WI38 (cell line): ENCODE measurements at regions not wholly inside any gene's neighbourhood (a gene's known extent, or its start where the extent isn't known, plus 50 kb on each side); places are given as distances from the start of the nearest gene placed in this dataset.

Experiments
- H3K4me3 ChIP-seq: 2 replicates; pipeline ENCODE4 v1.5.1; 2011; ENCODE audit warnings: low read depth, mild to moderate bottlenecking, control low read depth, low read length
- TF ChIP-seq, protein P1 (sequence below): IDR thresholded peaks from 2 replicates; pipeline ENCODE4 v1.5.1; 2012; ENCODE audit warnings: low read depth, mild to moderate bottlenecking, control low read depth, low read length

DNA sequence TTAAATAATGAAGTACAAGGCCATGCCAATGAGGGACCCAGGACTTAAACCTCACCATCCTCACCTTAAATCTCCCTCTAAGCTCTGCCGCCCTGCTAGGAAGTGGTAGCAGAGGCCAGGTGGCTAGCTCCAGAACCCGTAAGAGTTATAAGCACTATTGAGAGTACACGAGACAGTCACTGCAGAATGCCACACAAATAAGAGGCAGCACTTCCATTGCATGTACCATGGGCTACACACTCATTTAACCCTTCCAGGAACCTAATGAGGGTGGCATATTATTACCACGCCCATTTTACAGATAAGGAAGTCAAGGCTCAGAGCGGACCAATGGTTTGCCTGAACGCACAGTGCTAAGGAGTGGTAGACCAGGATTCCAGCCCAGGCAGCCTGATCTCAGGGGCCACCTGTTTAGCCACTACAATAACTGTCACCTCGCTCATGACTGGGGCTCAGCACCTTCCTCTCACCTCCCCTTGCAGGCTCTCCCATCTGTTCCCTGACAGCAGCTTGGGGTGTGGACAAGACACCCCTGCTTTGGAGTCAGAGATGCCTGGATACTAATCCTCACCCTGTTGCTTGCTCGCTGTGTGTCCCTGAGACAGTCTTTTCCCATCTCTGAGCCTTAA lies 54.8 kb upstream of the ID3 start:
- no peak overlapping the region for H3K4me3 ChIP-seq
- TF ChIP-seq, protein P1, sequence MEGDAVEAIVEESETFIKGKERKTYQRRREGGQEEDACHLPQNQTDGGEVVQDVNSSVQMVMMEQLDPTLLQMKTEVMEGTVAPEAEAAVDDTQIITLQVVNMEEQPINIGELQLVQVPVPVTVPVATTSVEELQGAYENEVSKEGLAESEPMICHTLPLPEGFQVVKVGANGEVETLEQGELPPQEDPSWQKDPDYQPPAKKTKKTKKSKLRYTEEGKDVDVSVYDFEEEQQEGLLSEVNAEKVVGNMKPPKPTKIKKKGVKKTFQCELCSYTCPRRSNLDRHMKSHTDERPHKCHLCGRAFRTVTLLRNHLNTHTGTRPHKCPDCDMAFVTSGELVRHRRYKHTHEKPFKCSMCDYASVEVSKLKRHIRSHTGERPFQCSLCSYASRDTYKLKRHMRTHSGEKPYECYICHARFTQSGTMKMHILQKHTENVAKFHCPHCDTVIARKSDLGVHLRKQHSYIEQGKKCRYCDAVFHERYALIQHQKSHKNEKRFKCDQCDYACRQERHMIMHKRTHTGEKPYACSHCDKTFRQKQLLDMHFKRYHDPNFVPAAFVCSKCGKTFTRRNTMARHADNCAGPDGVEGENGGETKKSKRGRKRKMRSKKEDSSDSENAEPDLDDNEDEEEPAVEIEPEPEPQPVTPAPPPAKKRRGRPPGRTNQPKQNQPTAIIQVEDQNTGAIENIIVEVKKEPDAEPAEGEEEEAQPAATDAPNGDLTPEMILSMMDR, result no peak

DNA sequence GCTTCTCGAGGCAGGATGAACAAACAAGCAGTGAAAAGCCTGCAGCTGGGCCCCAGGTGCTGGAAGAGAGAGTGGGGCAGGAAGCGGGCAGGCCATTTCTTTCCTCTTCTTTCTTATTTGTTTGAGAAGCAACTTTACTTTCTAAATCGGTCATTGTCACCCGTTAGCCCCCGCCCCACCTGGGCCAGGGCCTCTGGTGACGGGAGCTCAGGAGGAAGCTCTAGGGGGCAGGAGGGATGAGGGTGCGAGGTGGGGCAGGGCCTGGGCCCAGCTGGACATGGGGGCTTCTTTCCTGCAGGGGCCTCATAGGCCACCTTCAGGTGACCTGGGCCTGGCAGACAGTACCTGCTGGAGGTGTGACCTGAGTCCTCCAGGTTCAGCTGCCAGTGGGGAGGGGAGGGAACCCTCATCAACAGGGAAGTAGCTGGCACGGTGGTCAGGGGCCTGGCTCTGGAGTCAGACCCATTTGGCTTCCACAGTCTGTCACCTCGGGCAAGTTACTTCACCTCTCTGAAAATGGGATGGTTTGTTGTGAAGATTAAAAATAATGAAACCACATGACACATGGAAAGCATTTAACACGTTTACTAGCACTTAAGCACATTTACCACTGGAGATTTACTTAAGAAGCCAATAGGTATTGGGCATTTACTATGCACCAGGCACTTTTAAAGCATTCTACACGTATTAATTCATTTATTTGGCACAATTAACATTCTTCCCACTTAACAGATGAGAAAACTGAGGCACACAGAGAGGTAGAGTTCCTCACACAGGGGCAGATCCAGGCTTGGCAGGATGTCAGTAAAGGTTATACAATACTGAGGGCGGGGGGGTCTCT lies 54.1 kb upstream of the ID3 start:
- TF ChIP-seq, protein P1, result no peak
- no peak overlapping the region for H3K4me3 ChIP-seq

DNA sequence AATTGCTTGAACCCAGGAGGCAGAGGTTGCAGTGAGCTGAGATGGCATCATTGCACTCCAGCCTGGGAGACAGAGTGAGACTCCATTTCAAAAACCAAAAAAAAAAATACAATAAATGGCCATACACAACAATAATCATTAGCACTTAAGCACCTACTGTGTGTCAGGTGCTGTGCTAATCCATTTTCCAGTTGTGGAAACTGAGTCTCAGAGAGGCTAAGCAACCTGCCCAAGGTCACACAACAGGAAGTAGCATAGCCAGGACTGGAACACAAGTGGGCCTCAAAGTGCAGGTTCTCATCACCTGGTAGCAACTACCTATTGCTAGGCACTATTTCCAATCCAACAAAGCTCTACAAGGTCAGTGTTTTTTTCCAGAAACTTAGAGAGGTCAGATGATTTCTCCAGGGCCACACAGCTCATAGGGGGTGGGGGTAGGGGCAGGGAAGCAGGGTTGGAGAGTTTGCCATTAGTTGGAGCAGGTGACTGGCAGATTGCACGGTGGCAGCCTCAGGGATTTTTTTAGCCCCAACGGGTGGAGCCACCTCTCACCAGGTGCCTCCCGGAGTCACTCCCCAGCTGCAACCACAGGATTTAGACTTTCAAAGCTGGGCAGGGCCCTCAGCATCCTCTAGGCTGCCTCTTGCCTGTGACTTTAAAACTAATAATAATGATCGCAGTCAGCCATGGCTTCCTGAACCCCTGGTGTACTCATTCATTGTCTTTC lies 52.5 kb upstream of the ID3 start:
- H3K4me3 ChIP-seq, result no peak overlapping the region
- TF ChIP-seq, protein P1, result no peak

DNA sequence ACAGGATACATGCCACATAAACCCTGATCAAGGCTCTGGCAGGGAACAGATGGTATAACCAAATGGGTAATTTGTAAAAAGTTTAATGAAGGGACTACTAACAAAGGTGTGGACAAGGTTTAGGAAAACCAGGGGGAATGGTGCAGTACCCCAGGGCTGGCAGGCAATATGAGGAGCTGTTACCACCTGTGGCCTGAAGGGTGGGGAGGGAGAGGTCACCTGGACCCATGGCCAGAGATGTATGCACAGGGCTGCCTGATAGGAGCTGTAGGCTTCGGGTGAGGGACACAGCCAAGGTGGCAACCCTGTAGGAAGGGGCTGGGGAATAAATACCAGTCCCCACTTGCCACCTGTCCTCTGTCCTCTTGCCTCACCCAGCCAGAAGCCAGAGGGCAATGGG lies 51.4 kb upstream of the ID3 start:
- TF ChIP-seq, protein P1, result no peak
- no peak overlapping the region for H3K4me3 ChIP-seq

DNA sequence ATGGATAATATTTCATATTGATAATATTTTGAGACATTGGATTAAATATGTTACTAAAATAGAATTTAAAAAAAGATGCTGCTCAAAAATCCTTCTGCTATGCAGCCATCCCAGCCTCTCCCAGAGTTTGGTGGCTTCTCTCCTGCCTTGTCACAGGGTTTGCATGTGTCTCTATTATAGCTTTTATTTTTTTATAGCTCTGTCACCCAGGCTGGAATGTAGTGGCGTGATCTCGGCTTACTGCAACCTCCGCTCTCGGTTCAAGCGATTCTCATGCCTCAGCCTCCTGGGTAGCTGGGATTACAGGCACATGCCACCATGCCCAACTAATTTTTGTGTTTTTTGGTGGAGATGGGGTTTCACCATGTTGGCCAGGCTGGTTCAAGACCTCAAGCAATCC lies 50.7 kb upstream of the ID3 start:
- H3K4me3 ChIP-seq, result no peak overlapping the region
- TF ChIP-seq, protein P1, result no peak
